Lower lobe of right lung (tissue), 2 donors: ENCODE measurements at regions not wholly inside any gene's neighbourhood (a gene's known extent, or its start where the extent isn't known, plus 50 kb on each side); places are given as distances from the start of the nearest gene placed in this dataset.

Experiments used
- ATAC-seq, 2 donors: fragments of 200-7000 bp; cut with Tn5 transposase; one replicate each; pipeline ENCODE4 v1.9.1; 2020 to 2022; ENCODE audit warnings: mild to moderate bottlenecking in 2 of 2, moderate library complexity in 2 of 2
- DNase-seq: peaks from one replicate; pipeline ENCODE4 v3.0.0-alpha.2; 2020
- H3K27ac ChIP-seq: fragments of 200-600 bp; one replicate; pipeline ENCODE4 v1.8.0; 2022
- H3K27me3 ChIP-seq: fragments of 200-600 bp; one replicate; pipeline ENCODE4 v1.8.0; 2022; ENCODE audit warnings: low read depth
- H3K36me3 ChIP-seq: fragments of 200-600 bp; one replicate; pipeline ENCODE4 v1.8.0; 2022; ENCODE audit warnings: mild to moderate bottlenecking
- H3K4me1 ChIP-seq: fragments of 200-600 bp; one replicate; pipeline ENCODE4 v1.8.0; 2022
- H3K4me3 ChIP-seq: fragments of 200-600 bp; one replicate; pipeline ENCODE4 v1.8.0; 2022; ENCODE audit warnings: mild to moderate bottlenecking
- H3K9me3 ChIP-seq: fragments of 200-600 bp; one replicate; pipeline ENCODE4 v1.8.0; 2022
- intact Hi-C: fragments of 100-400 bp; cut with DNase I; formaldehyde crosslinking; loops from one replicate; pipeline ENCODE4 v1.11.0; 2022
- TF ChIP-seq, protein P1 (sequence below): fragments of 200-600 bp; IDR thresholded peaks from one replicate; pipeline ENCODE4 v1.8.0; 2022; ENCODE audit warnings: antibody characterized with exemption, mild to moderate bottlenecking
- donor health status: DM: no; HTN: yes; CAD: no; lungs with severe emphysema.

GRCh38 chr16:6124136-6124535 is 1026.5 kb upstream of the EEF2KMT start:
- DNase-seq (no peak), ATAC-seq (no peak)
- no peaks in the 10 kb centered on the region for H3K4me1 ChIP-seq
- H3K27me3 ChIP-seq = no peaks in the 10 kb centered on the region
- TF ChIP-seq, protein P1, sequence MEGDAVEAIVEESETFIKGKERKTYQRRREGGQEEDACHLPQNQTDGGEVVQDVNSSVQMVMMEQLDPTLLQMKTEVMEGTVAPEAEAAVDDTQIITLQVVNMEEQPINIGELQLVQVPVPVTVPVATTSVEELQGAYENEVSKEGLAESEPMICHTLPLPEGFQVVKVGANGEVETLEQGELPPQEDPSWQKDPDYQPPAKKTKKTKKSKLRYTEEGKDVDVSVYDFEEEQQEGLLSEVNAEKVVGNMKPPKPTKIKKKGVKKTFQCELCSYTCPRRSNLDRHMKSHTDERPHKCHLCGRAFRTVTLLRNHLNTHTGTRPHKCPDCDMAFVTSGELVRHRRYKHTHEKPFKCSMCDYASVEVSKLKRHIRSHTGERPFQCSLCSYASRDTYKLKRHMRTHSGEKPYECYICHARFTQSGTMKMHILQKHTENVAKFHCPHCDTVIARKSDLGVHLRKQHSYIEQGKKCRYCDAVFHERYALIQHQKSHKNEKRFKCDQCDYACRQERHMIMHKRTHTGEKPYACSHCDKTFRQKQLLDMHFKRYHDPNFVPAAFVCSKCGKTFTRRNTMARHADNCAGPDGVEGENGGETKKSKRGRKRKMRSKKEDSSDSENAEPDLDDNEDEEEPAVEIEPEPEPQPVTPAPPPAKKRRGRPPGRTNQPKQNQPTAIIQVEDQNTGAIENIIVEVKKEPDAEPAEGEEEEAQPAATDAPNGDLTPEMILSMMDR = no peak
- intact Hi-C loops = no loop called here
- no peak overlapping the region for H3K4me3 ChIP-seq
- H3K27ac ChIP-seq = no peak overlapping the region
- H3K36me3 ChIP-seq = no peaks in the 10 kb centered on the region
- H3K9me3 ChIP-seq = no peaks in the 10 kb centered on the region

DNA sequence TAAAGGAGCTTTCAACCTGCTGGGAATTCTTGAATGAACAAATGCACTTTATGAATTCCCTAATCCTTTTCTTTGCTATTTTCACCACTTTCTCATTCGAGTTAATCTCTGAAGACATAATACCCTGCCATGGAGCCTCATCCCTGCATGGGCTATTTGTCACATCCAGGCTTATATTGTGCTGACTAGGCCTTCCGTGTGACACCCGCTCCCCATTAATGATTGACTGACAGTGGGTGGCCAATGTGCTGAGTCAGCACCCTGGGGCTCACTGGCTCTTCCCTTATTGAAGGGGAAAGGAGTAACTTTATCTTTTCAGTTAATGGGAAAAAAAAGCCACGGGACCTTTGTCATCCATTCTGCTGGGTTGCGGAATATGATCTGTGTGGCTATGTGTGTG is 1024.8 kb upstream of the EEF2KMT start:
- Histone ChIP-seq H3K36me3 (no peaks in the 10 kb centered on the region), H3K4me3 (no peak overlapping the region), H3K27ac (no peak overlapping the region), H3K27me3 (no peaks in the 10 kb centered on the region), H3K4me1 (no peaks in the 10 kb centered on the region), H3K9me3 (no peaks in the 10 kb centered on the region)
- intact Hi-C loops = no loop called here
- ATAC-seq = no peak
- no peak for DNase-seq
- TF ChIP-seq, protein P1 = no peak

- ATAC-seq (no peak), DNase-seq (no peak)
- Histone ChIP-seq H3K4me3 (no peak overlapping the region), H3K36me3 (no peaks in the 10 kb centered on the region), H3K9me3 (no peaks in the 10 kb centered on the region), H3K4me1 (no peaks in the 10 kb centered on the region), H3K27me3 (no peaks in the 10 kb centered on the region), H3K27ac (no peak overlapping the region)
- intact Hi-C loops = no loop called here
- TF ChIP-seq, protein P1 = no peak
Observed at GRCh38 chr16:6114691-6115090, 1017.1 kb upstream of the EEF2KMT start.

DNA sequence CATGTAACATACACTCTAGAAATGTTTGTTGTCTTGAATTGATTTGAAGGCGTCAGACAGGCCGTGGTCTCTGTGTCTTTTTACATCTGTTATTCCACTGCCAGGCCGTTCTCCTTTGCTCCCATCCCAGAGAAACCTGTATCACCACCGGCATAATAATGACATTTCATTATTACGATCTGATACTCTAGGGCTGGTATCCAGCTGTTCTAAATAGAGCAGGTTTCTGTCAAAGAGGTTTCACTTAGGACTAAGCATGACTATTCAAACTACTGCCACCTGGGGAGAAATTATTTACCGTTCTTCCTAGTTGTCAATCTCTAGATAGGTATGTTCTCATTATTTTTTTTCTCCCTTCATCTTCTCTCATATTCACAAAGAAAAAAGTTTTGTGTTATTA is 1016.2 kb upstream of the EEF2KMT start:
- DNase-seq (no peak), ATAC-seq (no peak)
- Histone ChIP-seq H3K4me3 (no peak overlapping the region), H3K27me3 (no peaks in the 10 kb centered on the region), H3K36me3 (no peaks in the 10 kb centered on the region), H3K9me3 (no peaks in the 10 kb centered on the region), H3K4me1 (no peaks in the 10 kb centered on the region), H3K27ac (no peak overlapping the region)
- TF ChIP-seq, protein P1 = no peak
- intact Hi-C loops = no loop called here

- intact Hi-C loops = no loop called here
- H3K4me3 ChIP-seq = no peak overlapping the region
- TF ChIP-seq, protein P1 = no peak
Observed at GRCh38 chr16:6112700-6113099, 1015.1 kb upstream of the EEF2KMT start.

GRCh38 chr16:6111390-6111789 is 1013.8 kb upstream of the EEF2KMT start:
- Histone ChIP-seq H3K9me3 (no peaks in the 10 kb centered on the region), H3K4me3 (no peak overlapping the region), H3K27ac (no peak overlapping the region), H3K36me3 (no peaks in the 10 kb centered on the region), H3K27me3 (no peaks in the 10 kb centered on the region), H3K4me1 (no peaks in the 10 kb centered on the region)
- intact Hi-C loops = no loop called here
- DNase-seq (no peak), ATAC-seq (no peak)
- TF ChIP-seq, protein P1 = no peak

More at GRCh38 chr16:6112700-6113099, 1015.1 kb upstream of the EEF2KMT start:
- H3K27me3 ChIP-seq = no peaks in the 10 kb centered on the region
- no peaks in the 10 kb centered on the region for H3K4me1 ChIP-seq
- H3K9me3 ChIP-seq = no peaks in the 10 kb centered on the region
- no peak overlapping the region for H3K27ac ChIP-seq
- ATAC-seq = no peak
- DNase-seq = no peak
- H3K36me3 ChIP-seq = no peaks in the 10 kb centered on the region
